MCF 10A (cell line): ENCODE measurements at regions not wholly inside any gene's neighbourhood (a gene's known extent, or its start where the extent isn't known, plus 50 kb on each side); places are given as distances from the start of the nearest gene placed in this dataset.

Experiments
- BruUV-seq: library from RNA; stranded (reverse); fragments of 400-500 nt; replicated peaks from 2 replicates; lab custom pipeline; 2021; lab: Mats Ljungman, UMichigan
- CTCF ChIA-PET: fragments of 300-600 bp; sonication (Branson Sonifier 250); formaldehyde crosslinking; extraction: SDS; loops from one replicate; lab custom pipeline; 2021; ENCODE audit warnings: antibody characterized with exemption, inconsistent platforms; lab: Yijun Ruan, JAX
- POLR2A ChIA-PET: fragments of 300-600, 350-650 bp; sonication (Branson Sonifier 250); formaldehyde crosslinking; extraction: SDS; loops from one replicate; lab custom pipeline; 2020; ENCODE audit warnings: antibody characterized with exemption, inconsistent platforms; lab: Yijun Ruan, JAX
- DNase-seq: peaks from one replicate; pipeline ENCODE4 v3.0.0-alpha.2; 2018; ENCODE audit not compliant: unreplicated experiment
- H3K27ac Mint-ChIP-seq: one replicate; pipeline ENCODE4 v1.8.0; 2022; ENCODE audit warnings: mild to moderate bottlenecking, low read depth, mixed read lengths; ENCODE audit not compliant: unreplicated experiment
- H3K27me3 Mint-ChIP-seq: one replicate; pipeline ENCODE4 v1.8.0; 2022; ENCODE audit warnings: mixed read lengths; ENCODE audit not compliant: insufficient read depth, unreplicated experiment
- H3K36me3 Mint-ChIP-seq: one replicate; pipeline ENCODE4 v1.8.0; 2022; ENCODE audit warnings: mild to moderate bottlenecking, moderate library complexity, mixed read lengths; ENCODE audit not compliant: insufficient read depth, unreplicated experiment
- H3K4me1 Mint-ChIP-seq: one replicate; pipeline ENCODE4 v1.8.0; 2022; ENCODE audit warnings: mixed read lengths; ENCODE audit not compliant: insufficient read depth, unreplicated experiment
- H3K4me3 Mint-ChIP-seq: one replicate; pipeline ENCODE4 v1.8.0; 2022; ENCODE audit warnings: mild to moderate bottlenecking, moderate library complexity, mixed read lengths; ENCODE audit not compliant: unreplicated experiment
- H3K9me3 Mint-ChIP-seq: one replicate; pipeline ENCODE4 v1.8.0; 2022; ENCODE audit warnings: mixed read lengths; ENCODE audit not compliant: unreplicated experiment
- intact Hi-C: fragments of 100-400 bp; cut with micrococcal nuclease; formaldehyde crosslinking; loops from 2 replicates; pipeline ENCODE4 v1.14.1; 2022
- TF ChIP-seq, protein P1 (sequence below): fragments of 200-600 bp; IDR thresholded peaks from one replicate; pipeline ENCODE4 v1.8.0; 2022; ENCODE audit warnings: antibody characterized with exemption, mild to moderate bottlenecking; ENCODE audit not compliant: unreplicated experiment

DNA sequence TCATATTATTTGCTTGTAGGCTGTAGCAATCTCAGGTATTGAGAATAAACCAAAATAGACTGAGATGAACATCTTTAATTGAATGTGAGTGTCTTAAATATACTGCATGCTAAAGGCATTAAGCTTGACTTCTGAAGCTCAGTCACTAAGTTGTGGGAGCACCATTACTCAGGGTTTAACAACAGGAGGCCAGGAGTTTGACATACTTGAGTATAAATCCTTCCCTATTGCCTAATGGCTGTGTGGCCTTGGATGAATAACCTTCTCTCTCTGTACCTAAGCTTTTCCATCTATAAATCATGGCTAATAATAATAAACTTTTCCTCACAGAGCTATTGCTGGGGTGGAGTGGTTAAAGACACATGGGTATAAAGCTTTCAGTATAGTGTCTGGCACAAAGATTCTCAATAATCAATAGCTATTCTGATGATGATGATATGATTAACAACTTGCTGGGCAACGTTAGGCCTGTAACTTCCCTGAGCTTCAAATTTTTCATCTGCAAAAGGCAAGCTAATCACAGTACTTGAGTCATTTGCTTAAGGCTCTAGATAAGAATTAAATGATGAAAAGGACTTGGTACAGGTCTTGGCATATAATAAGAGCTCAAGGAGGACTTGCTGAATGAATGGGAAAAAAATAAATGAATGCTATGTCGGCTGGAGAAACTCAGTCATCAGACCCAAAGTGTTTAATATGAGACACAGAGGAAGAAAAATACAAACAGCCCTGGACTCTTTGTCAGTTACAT is 174.0 kb upstream of the IL12B start:
- Mint-ChIP-seq H3K27me3 (no peaks in the 10 kb centered on the region), H3K27ac (no peak overlapping the region), H3K4me3 (no peak overlapping the region), H3K9me3 (no peaks in the 10 kb centered on the region), H3K36me3 (no peaks in the 10 kb centered on the region), H3K4me1 (peaks cover 6% of the 10 kb centered on the region)
- no TSS peak for BruUV-seq
- intact Hi-C loops: no loop called here
- ChIA-PET CTCF (interaction anchor here (0.5 to 5.3 kb wide), 12 partner anchors 11 to 607 kb away, joined by 3 to 40 read pairs (median 4); no protein-coding TSS in a partner anchor), POLR2A (interaction anchor here (0.6 to 1.4 kb wide), 2 partner anchors 52 to 175 kb away, joined by 3 read pairs; no protein-coding TSS in a partner anchor)
- TF ChIP-seq, protein P1, sequence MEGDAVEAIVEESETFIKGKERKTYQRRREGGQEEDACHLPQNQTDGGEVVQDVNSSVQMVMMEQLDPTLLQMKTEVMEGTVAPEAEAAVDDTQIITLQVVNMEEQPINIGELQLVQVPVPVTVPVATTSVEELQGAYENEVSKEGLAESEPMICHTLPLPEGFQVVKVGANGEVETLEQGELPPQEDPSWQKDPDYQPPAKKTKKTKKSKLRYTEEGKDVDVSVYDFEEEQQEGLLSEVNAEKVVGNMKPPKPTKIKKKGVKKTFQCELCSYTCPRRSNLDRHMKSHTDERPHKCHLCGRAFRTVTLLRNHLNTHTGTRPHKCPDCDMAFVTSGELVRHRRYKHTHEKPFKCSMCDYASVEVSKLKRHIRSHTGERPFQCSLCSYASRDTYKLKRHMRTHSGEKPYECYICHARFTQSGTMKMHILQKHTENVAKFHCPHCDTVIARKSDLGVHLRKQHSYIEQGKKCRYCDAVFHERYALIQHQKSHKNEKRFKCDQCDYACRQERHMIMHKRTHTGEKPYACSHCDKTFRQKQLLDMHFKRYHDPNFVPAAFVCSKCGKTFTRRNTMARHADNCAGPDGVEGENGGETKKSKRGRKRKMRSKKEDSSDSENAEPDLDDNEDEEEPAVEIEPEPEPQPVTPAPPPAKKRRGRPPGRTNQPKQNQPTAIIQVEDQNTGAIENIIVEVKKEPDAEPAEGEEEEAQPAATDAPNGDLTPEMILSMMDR: no peak
- DNase-seq: peak; percentile 14

DNA sequence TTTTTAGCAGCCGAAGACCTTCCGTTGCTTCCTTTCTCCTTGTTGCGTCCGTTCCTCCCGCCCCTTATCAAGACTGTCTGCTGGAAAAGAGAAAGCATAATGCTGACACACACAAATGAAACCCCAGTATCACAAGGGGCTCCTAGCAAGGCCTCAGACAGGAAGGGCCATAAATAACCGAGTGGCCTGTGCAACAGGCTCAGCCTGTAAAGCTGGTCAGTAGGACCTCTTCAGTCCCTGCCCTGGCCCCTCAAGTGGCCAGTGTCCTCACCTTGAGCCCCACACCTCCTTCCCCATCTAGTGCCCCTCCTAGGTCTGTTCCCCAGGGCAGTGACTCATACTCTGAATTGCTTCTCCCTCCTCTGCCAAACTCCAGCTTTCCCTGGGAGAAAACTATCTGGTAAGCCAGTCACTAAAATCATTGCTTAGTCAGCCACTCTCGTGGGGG is 174.6 kb upstream of the IL12B start:
- no TSS peak for BruUV-seq
- H3K36me3 Mint-ChIP-seq: no peaks in the 10 kb centered on the region
- no peaks in the 10 kb centered on the region for H3K9me3 Mint-ChIP-seq
- CTCF ChIA-PET: interaction anchor here (0.6 to 5.3 kb wide), 10 partner anchors 10 to 607 kb away, joined by 3 to 40 read pairs (median 4); no protein-coding TSS in a partner anchor
- TF ChIP-seq, protein P1: no peak
- no peak overlapping the region for H3K4me3 Mint-ChIP-seq
- no peaks in the 10 kb centered on the region for H3K27me3 Mint-ChIP-seq
- intact Hi-C loops: no loop called here
- peaks cover 6% of the 10 kb centered on the region for H3K4me1 Mint-ChIP-seq
- DNase-seq: peak; percentile 74
- POLR2A ChIA-PET: interaction anchor here (0.6 to 2.1 kb wide), 3 partner anchors 13 to 175 kb away, joined by 3 to 4 read pairs (median 3); no protein-coding TSS in a partner anchor
- no peak overlapping the region for H3K27ac Mint-ChIP-seq

DNA sequence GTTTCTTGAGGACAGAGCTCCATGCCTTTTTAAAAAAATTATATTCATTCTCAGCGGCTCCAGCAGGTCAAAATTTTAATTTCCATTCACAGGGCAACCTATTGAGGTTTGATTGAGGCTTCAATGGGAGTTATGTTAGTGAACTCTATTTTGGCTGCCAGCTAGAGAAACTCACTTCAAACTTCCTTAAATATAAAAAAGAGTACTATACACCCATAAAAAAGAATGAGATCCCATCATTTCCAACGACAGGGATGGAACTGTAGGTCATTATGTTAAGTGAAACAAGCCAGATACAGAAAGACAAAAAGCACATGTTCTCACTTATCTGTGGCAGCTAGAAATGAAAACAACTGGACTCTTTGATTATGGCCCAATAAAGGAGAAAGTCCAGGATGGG is 176.8 kb upstream of the IL12B start:
- Mint-ChIP-seq H3K4me3 (no peak overlapping the region), H3K4me1 (peaks cover 22% of the 10 kb centered on the region), H3K9me3 (no peaks in the 10 kb centered on the region), H3K27ac (no peak overlapping the region), H3K27me3 (no peaks in the 10 kb centered on the region), H3K36me3 (no peaks in the 10 kb centered on the region)
- POLR2A ChIA-PET: interaction anchor here (0.5 to 2.1 kb wide), 3 partner anchors 15 to 1775 kb away, joined by 3 to 4 read pairs (median 3); no protein-coding TSS in a partner anchor
- TF ChIP-seq, protein P1: no peak
- CTCF ChIA-PET: interaction anchor here (1.1 to 5.3 kb wide), 6 partner anchors 8 to 480 kb away, joined by 3 to 40 read pairs (median 7); no protein-coding TSS in a partner anchor
- intact Hi-C loops: no loop called here
- BruUV-seq: no TSS peak
- no peak for DNase-seq

DNA sequence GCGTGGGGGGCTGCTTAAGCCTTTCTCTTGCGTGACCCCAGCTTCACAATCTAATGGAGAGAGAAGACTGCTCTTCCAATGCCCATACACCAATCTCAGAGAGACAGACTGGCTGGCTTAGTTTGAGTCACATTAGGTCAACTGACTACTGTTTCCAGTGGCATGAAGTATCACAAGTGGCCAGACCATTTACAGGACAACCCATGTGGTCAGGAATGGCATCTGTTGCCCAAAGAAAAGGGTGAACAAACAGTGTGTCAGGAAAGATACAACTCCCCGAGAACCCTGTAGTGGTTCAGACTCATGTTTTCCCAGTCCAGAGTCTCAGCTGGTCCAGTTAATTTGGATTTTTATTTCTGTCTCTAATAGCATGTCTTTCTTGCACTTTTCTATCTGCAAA is 177.4 kb upstream of the IL12B start:
- Mint-ChIP-seq H3K4me3 (no peak overlapping the region), H3K27ac (no peak overlapping the region), H3K27me3 (no peaks in the 10 kb centered on the region), H3K9me3 (no peaks in the 10 kb centered on the region), H3K36me3 (no peaks in the 10 kb centered on the region), H3K4me1 (peaks cover 22% of the 10 kb centered on the region)
- TF ChIP-seq, protein P1: no peak
- intact Hi-C loops: no loop called here
- no peak for DNase-seq
- ChIA-PET CTCF (interaction anchor here (1.4 to 5.3 kb wide), 3 partner anchors 7 to 458 kb away, joined by 6 to 40 read pairs (median 8); no protein-coding TSS in a partner anchor), POLR2A (interaction anchor here (0.8 kb wide), 1 partner anchor 58 kb away, joined by 3 read pairs; no protein-coding TSS in a partner anchor)
- BruUV-seq: no TSS peak
